Liver (tissue), 8 donors: ENCODE measurements at regions not wholly inside any gene's neighbourhood (a gene's known extent, or its start where the extent isn't known, plus 50 kb on each side); places are given as distances from the start of the nearest gene placed in this dataset.

Source experiments
- DNase-seq: peaks from one replicate; pipeline ENCODE4 v3.0.0-alpha.2; 2017; ENCODE audit warnings: low spot score
- H3K27ac ChIP-seq, 2 donors: one replicate each; pipeline ENCODE4 v1.7.0; 2013; ENCODE audit warnings: inconsistent platforms in 2 of 2, low read length in 2 of 2, control low read depth in 1 of 2, low read depth in 1 of 2, mild to moderate bottlenecking in 1 of 2
- H3K27me3 ChIP-seq, 4 donors: one replicate each; pipeline versions ENCODE4 v1.6.1 to v1.7.0; 2013; ENCODE audit warnings: low read length in 3 of 4, inconsistent platforms in 1 of 4, mild to moderate bottlenecking in 1 of 4, moderate library complexity in 1 of 4; ENCODE audit not compliant: control insufficient read depth in 4 of 4, insufficient read depth in 4 of 4
- H3K36me3 ChIP-seq, 4 donors: one replicate each; pipeline versions ENCODE4 v1.6.1 to v1.7.0; 2013; ENCODE audit warnings: low read length in 3 of 4, mild to moderate bottlenecking in 3 of 4, low read depth in 1 of 4, moderate library complexity in 1 of 4; ENCODE audit not compliant: control insufficient read depth in 4 of 4, insufficient read depth in 3 of 4
- H3K4me1 ChIP-seq, 4 donors: one replicate each; pipeline versions ENCODE4 v1.6.1 to v1.7.0; 2013; ENCODE audit warnings: low read length in 3 of 4, mild to moderate bottlenecking in 3 of 4, moderate library complexity in 1 of 4; ENCODE audit not compliant: control insufficient read depth in 4 of 4, insufficient read depth in 4 of 4
- H3K4me3 ChIP-seq, 3 donors: one replicate each; pipeline versions ENCODE4 v1.6.1 to v1.7.0; 2013; ENCODE audit warnings: low read length in 3 of 3, control low read depth in 1 of 3, low read depth in 1 of 3, mild to moderate bottlenecking in 1 of 3
- H3K9ac ChIP-seq, 2 donors: one replicate each; pipeline ENCODE4 v1.7.0; 2013; ENCODE audit warnings: low read length in 2 of 2, mild to moderate bottlenecking in 2 of 2, moderate library complexity in 2 of 2, control low read depth in 1 of 2, low read depth in 1 of 2
- H3K9me3 ChIP-seq, 4 donors: one replicate each; pipeline versions ENCODE4 v1.6.1 to v1.7.0; 2013; ENCODE audit warnings: low read length in 3 of 4; ENCODE audit not compliant: control insufficient read depth in 4 of 4
- EGR1 ChIP-seq, 2 donors: IDR thresholded peaks; 2 replicates each; pipeline ENCODE4 v1.6.1; 2016 to 2018; ENCODE audit warnings: antibody characterized with exemption in 2 of 2, low read depth in 2 of 2
- FOXA1 ChIP-seq: IDR thresholded peaks from 2 replicates; pipeline ENCODE4 v1.6.1; 2016; ENCODE audit warnings: antibody characterized with exemption
- FOXA2 ChIP-seq: IDR thresholded peaks from 2 replicates; pipeline ENCODE4 v1.6.1; 2016; ENCODE audit warnings: antibody characterized with exemption
- GABPA ChIP-seq, 2 donors: IDR thresholded peaks in 1 of 2; conservative IDR thresholded peaks in 1 of 2; 2 replicates each; pipeline ENCODE4 v1.6.1; 2016; ENCODE audit warnings: antibody characterized with exemption in 2 of 2, mild to moderate bottlenecking in 1 of 2, moderate library complexity in 1 of 2
- HNF4A ChIP-seq, 2 donors: conservative IDR thresholded peaks; 2 replicates each; pipeline ENCODE4 v1.6.1; 2016; ENCODE audit warnings: antibody characterized with exemption in 2 of 2, mild to moderate bottlenecking in 2 of 2
- HNF4G ChIP-seq: IDR thresholded peaks from 2 replicates; pipeline ENCODE4 v1.6.1; 2016; ENCODE audit warnings: antibody characterized with exemption
- JUND ChIP-seq, 2 donors: IDR thresholded peaks; 2 replicates each; pipeline ENCODE4 v1.6.1; 2016; ENCODE audit warnings: antibody characterized with exemption in 2 of 2
- MAX ChIP-seq: IDR thresholded peaks from 2 replicates; pipeline ENCODE4 v1.6.1; 2016; ENCODE audit warnings: antibody characterized with exemption
- NR2F2 ChIP-seq: IDR thresholded peaks from 2 replicates; pipeline ENCODE4 v1.6.1; 2016; ENCODE audit warnings: antibody characterized with exemption
- RXRA ChIP-seq, 2 donors: IDR thresholded peaks; 2 replicates each; pipeline ENCODE4 v1.6.1; 2017 to 2018; ENCODE audit warnings: antibody characterized with exemption in 2 of 2, mild to moderate bottlenecking in 1 of 2
- SP1 ChIP-seq: IDR thresholded peaks from 2 replicates; pipeline ENCODE4 v1.6.1; 2018; ENCODE audit warnings: antibody characterized with exemption, mild to moderate bottlenecking
- TAF1 ChIP-seq: conservative IDR thresholded peaks from 2 replicates; pipeline ENCODE4 v1.6.1; 2016; ENCODE audit warnings: antibody characterized with exemption, mild to moderate bottlenecking
- YY1 ChIP-seq: IDR thresholded peaks from 2 replicates; pipeline ENCODE4 v1.6.1; 2016; ENCODE audit warnings: antibody characterized with exemption, mild to moderate bottlenecking
- WGBS: extraction: QIAGEN DNeasy Blood & Tissue Kit; methylation state at CpG from one replicate; pipeline ENCODE4 v1.1.7; 2013; 5-methylcytosine and 5-hydroxymethylcytosine counted together
- TF ChIP-seq, protein P1 (sequence below): IDR thresholded peaks from 2 replicates; pipeline ENCODE4 v1.6.1; 2016; ENCODE audit warnings: antibody characterized with exemption
- TF ChIP-seq, protein P2 (sequence below): IDR thresholded peaks from 2 replicates; pipeline ENCODE4 v1.6.1; 2016; ENCODE audit warnings: antibody characterized with exemption
- TF ChIP-seq, protein P3 (sequence below): fragments of 150-350 bp; IDR thresholded peaks from 2 replicates; pipeline ENCODE4 v1.5.1; 2017; ENCODE audit warnings: improper control_type of control experiment, low read depth, low read length; ENCODE audit not compliant: missing input control
- donor health status: healthy.
- donor health status: healthy.
- donor health status: healthy.
- donor health status: healthy.
- donor health status: healthy.

DNA sequence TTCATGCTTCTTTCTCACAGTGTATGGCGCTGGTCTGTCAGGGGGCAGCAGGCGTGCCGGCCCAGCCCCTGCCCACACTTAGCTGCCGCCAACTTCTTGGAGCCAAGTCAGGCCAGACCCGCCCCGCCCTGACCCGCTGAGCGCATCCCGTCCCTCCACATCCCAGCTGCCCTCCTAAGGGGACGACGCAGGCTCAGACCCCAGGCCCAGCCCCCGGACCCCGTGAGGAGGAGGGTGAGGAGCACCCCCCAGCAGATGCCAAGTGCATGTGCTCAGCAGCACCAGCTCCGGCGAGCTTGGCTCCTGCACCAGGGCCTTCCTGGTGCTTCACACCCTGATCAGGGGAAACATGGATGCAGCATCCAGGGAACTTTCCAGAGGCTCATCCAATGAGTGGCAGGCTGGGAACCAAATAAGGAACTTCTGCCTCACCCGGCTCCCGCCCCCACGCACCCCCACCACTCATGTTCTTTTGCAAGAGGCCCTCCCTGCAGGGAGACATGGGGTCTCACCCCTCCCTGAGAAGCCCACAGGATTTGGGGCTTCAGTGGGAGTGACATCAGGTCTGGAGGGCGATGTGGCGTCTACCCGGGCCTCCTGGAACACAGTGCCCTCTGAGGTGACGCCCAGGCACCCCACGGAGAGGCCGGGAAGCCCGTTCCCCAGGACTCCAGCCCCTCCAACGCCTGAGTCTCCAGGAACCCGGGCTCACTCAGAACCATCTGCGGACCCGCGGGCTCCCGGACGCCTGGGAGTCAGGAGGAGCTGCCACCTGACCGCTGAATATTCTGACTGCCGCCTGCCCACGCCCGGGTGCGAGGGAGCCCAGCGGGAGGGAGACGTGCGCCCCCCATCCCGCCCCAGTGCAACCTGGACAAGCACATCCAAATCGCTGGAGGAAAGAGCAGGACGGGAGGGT, 70.0 kb upstream of the GALNT9 start:
- H3K9ac ChIP-seq, result no peak overlapping the region
- no peak overlapping the region for H3K27ac ChIP-seq
- no peaks in the 10 kb centered on the region for H3K4me1 ChIP-seq
- TF ChIP-seq, protein P1, sequence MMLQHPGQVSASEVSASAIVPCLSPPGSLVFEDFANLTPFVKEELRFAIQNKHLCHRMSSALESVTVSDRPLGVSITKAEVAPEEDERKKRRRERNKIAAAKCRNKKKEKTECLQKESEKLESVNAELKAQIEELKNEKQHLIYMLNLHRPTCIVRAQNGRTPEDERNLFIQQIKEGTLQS, result no peak
- TF ChIP-seq RXRA (IDR thresholded peaks at IDR 0.05), result no peak
- TF ChIP-seq, protein P2, sequence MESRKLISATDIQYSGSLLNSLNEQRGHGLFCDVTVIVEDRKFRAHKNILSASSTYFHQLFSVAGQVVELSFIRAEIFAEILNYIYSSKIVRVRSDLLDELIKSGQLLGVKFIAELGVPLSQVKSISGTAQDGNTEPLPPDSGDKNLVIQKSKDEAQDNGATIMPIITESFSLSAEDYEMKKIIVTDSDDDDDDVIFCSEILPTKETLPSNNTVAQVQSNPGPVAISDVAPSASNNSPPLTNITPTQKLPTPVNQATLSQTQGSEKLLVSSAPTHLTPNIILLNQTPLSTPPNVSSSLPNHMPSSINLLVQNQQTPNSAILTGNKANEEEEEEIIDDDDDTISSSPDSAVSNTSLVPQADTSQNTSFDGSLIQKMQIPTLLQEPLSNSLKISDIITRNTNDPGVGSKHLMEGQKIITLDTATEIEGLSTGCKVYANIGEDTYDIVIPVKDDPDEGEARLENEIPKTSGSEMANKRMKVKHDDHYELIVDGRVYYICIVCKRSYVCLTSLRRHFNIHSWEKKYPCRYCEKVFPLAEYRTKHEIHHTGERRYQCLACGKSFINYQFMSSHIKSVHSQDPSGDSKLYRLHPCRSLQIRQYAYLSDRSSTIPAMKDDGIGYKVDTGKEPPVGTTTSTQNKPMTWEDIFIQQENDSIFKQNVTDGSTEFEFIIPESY, result no peak
- no peak for TF ChIP-seq GABPA (IDR thresholded peaks at IDR 0.05 in 1 of 2, conservative IDR thresholded peaks at IDR 0.05 in 1 of 2)
- TF ChIP-seq FOXA2, result no peak
- TF ChIP-seq FOXA1, result no peak
- no peak for TF ChIP-seq SP1
- TF ChIP-seq, protein P3, sequence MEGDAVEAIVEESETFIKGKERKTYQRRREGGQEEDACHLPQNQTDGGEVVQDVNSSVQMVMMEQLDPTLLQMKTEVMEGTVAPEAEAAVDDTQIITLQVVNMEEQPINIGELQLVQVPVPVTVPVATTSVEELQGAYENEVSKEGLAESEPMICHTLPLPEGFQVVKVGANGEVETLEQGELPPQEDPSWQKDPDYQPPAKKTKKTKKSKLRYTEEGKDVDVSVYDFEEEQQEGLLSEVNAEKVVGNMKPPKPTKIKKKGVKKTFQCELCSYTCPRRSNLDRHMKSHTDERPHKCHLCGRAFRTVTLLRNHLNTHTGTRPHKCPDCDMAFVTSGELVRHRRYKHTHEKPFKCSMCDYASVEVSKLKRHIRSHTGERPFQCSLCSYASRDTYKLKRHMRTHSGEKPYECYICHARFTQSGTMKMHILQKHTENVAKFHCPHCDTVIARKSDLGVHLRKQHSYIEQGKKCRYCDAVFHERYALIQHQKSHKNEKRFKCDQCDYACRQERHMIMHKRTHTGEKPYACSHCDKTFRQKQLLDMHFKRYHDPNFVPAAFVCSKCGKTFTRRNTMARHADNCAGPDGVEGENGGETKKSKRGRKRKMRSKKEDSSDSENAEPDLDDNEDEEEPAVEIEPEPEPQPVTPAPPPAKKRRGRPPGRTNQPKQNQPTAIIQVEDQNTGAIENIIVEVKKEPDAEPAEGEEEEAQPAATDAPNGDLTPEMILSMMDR, result no peak
- no peak for TF ChIP-seq EGR1 (IDR thresholded peaks at IDR 0.05; ENCODE audit: low read depth in 2 of 2)
- no peak for TF ChIP-seq JUND (IDR thresholded peaks at IDR 0.05)
- no peak for TF ChIP-seq MAX
- TF ChIP-seq HNF4G, result no peak
- TF ChIP-seq YY1, result no peak
- no peak for DNase-seq
- H3K36me3 ChIP-seq, result no peaks in the 10 kb centered on the region
- no peak overlapping the region for H3K4me3 ChIP-seq
- WGBS, result 83% methylated on average over 43 of the region's 43 CpGs
- H3K27me3 ChIP-seq, result peaks cover 0 to 5% (median 3%) of the 10 kb centered on the region in 4 donors
- H3K9me3 ChIP-seq, result no peaks in the 10 kb centered on the region

- Histone ChIP-seq H3K4me1 (no peaks in the 10 kb centered on the region), H3K27me3 (peaks cover 0 to 5% (median 4%) of the 10 kb centered on the region in 4 donors)
- WGBS, result 61% methylated on average over 24 of the region's 24 CpGs
Measured at GRCh38 chr12:132398386-132398991, 69.1 kb upstream of the GALNT9 start.

More at GRCh38 chr12:132398386-132398991, 69.1 kb upstream of the GALNT9 start:
- H3K4me3 ChIP-seq, result no peak overlapping the region
- no peaks in the 10 kb centered on the region for H3K9me3 ChIP-seq
- DNase-seq, result no peak
- no peak overlapping the region for H3K27ac ChIP-seq
- H3K36me3 ChIP-seq, result no peaks in the 10 kb centered on the region
- TF ChIP-seq RXRA (IDR thresholded peaks at IDR 0.05) (peak; percentile 77 to 92), GABPA (IDR thresholded peaks at IDR 0.05 in 1 of 2, conservative IDR thresholded peaks at IDR 0.05 in 1 of 2) (no peak), MAX (no peak), HNF4A (conservative IDR thresholded peaks at IDR 0.05) (peak; percentile 27 to 69), NR2F2 (peak; percentile 87), FOXA2 (no peak), TAF1 (no peak)
- TF ChIP-seq, protein P3, result no peak
- no peak overlapping the region for H3K9ac ChIP-seq
